ENCODE measurements at regions not wholly inside any gene's neighbourhood (a gene's known extent, or its start where the extent isn't known, plus 50 kb on each side); places are given as distances from the start of the nearest gene placed in this dataset.

DNA sequence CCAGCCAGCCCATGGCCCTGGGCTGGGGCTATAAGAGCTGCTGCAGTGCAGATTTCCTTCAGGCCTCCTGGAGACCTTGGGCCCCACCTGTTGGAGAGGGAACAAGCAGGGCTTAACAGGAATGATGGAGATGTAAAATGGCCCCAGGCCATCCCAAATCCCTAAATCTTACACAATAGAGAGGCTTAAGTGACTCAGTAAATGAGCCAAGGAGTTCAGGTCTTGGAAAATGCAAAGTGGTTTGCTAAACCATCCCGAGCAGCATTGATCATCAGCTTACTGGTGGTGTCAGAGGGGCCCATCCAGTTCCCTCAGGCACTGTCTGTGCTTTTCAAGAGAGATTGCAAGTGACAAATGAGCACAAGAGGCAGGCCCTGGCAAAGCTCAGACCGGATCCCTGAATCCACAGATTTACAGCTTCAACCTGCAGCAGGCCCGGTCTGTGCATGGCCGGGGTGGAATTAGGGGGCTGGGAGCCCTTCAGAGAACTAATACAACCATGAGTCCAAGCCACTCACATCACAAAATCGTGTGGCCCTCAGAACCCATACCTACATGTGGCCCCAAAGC is 325.4 kb downstream of the UACA start:
- Histone ChIP-seq H3K4me3 (ENCODE audit: low read depth in 1 of 2, low read length in 2 of 2) (no peak overlapping the region), H3K27me3 (ENCODE audit: control insufficient read depth in 1 of 2, insufficient read depth in 2 of 2, low read length in 2 of 2) (peaks cover 0 to 8% of the 10 kb centered on the region in 2 donors), H3K4me1 (ENCODE audit: control insufficient read depth in 2 of 2, insufficient read depth in 2 of 2, low read length in 1 of 2) (peaks cover 7 to 10% of the 10 kb centered on the region in 2 donors), H3K9me3 (ENCODE audit: control insufficient read depth in 2 of 2, insufficient read depth in 1 of 2, low read depth in 1 of 2, low read length in 1 of 2) (no peaks in the 10 kb centered on the region), H3K36me3 (ENCODE audit: control insufficient read depth in 2 of 2, insufficient read depth in 2 of 2, low read length in 1 of 2) (no peaks in the 10 kb centered on the region), H3K27ac (ENCODE audit: low read depth in 2 of 2, low read length in 1 of 2) (no peak overlapping the region)
- WGBS, 2 donors = 60 to 68% methylated on average over 5 of the region's 5 CpGs

DNA sequence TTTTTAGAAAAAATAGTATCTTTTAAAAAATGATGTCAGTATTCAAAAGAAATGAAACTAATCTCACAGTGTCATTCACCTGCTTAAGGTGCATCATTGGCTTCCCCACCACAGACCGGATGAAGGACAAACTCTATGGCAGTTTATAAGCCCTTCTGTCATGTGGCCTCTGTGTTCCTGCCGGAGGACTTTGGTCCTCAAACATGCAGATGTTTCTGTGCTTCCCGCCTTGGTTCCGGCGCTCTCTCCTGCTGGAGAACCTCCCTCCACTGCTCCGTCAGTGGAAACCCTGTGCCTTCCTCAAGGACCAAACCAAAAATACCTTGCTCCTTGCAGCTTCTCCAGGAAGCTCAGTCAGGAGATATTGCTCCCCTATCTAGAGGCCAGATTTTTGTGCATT is 326.3 kb downstream of the UACA start:
- no peaks in the 10 kb centered on the region for H3K9me3 ChIP-seq (ENCODE audit: control insufficient read depth in 2 of 2, insufficient read depth in 1 of 2, low read depth in 1 of 2, low read length in 1 of 2)
- H3K4me1 ChIP-seq (ENCODE audit: control insufficient read depth in 2 of 2, insufficient read depth in 2 of 2, low read length in 1 of 2) = peaks cover 7 to 10% of the 10 kb centered on the region in 2 donors
- no peaks in the 10 kb centered on the region for H3K36me3 ChIP-seq (ENCODE audit: control insufficient read depth in 2 of 2, insufficient read depth in 2 of 2, low read length in 1 of 2)
- H3K27ac ChIP-seq (ENCODE audit: low read depth in 2 of 2, low read length in 1 of 2) = no peak overlapping the region
- peaks cover 0 to 4% of the 10 kb centered on the region in 2 donors for H3K27me3 ChIP-seq (ENCODE audit: control insufficient read depth in 1 of 2, insufficient read depth in 2 of 2, low read length in 2 of 2)
- H3K4me3 ChIP-seq (ENCODE audit: low read depth in 1 of 2, low read length in 2 of 2) = no peak overlapping the region
- 83 to 98% methylated on average over 6 of the region's 6 CpGs for WGBS, 2 donors

DNA sequence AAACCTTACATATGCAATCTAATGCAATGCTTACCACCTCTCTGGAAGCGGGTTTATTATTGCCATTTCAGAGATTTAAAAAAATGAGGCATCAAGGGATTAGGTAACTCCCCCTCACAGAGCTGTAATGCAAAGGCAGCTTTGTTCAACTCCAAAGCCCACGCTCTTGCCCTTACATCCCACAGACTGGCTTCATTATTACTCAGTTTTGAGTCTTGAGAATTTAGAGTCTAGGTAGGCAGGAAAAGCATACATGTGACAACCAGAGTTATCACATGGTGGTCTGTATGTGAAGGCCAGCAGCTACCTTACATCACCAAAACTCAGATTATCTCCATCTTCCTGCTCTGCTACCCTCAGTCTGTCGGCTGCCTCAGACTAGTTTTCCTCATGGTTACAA is 326.9 kb downstream of the UACA start:
- Histone ChIP-seq H3K9me3 (ENCODE audit: control insufficient read depth in 2 of 2, insufficient read depth in 1 of 2, low read depth in 1 of 2, low read length in 1 of 2) (no peaks in the 10 kb centered on the region), H3K27me3 (ENCODE audit: control insufficient read depth in 1 of 2, insufficient read depth in 2 of 2, low read length in 2 of 2) (peaks cover 0 to 3% of the 10 kb centered on the region in 2 donors), H3K4me1 (ENCODE audit: control insufficient read depth in 2 of 2, insufficient read depth in 2 of 2, low read length in 1 of 2) (peaks cover 7 to 10% of the 10 kb centered on the region in 2 donors), H3K36me3 (ENCODE audit: control insufficient read depth in 2 of 2, insufficient read depth in 2 of 2, low read length in 1 of 2) (no peaks in the 10 kb centered on the region), H3K27ac (ENCODE audit: low read depth in 2 of 2, low read length in 1 of 2) (no peak overlapping the region), H3K4me3 (ENCODE audit: low read depth in 1 of 2, low read length in 2 of 2) (no peak overlapping the region)
- WGBS, 2 donors = 89 to 90% methylated on average over 3 of the region's 3 CpGs

DNA sequence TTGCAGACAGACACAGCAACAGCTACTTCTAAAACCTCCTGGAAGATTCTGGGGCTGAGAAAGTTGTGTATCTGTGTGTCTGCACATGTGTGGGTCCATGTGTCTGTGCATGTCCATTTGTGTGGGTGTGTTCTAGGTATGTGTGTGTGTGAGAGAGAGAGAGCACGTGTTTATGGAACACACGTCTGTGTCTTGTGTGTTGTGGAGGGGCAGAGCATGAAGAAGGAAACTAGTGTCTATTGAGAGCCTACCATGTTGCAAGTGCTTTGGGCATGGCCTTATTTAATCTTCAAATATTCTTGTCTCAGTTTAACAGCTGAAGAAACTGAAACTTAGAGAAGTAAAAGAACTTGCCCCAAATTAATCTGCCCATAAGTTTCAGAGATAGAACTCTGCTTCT is 327.5 kb downstream of the UACA start:
- Histone ChIP-seq H3K9me3 (ENCODE audit: control insufficient read depth in 2 of 2, insufficient read depth in 1 of 2, low read depth in 1 of 2, low read length in 1 of 2) (no peaks in the 10 kb centered on the region), H3K27me3 (ENCODE audit: control insufficient read depth in 1 of 2, insufficient read depth in 2 of 2, low read length in 2 of 2) (no peaks in the 10 kb centered on the region), H3K4me3 (ENCODE audit: low read depth in 1 of 2, low read length in 2 of 2) (no peak overlapping the region), H3K4me1 (ENCODE audit: control insufficient read depth in 2 of 2, insufficient read depth in 2 of 2, low read length in 1 of 2) (peaks cover 7 to 10% of the 10 kb centered on the region in 2 donors), H3K36me3 (ENCODE audit: control insufficient read depth in 2 of 2, insufficient read depth in 2 of 2, low read length in 1 of 2) (no peaks in the 10 kb centered on the region), H3K27ac (ENCODE audit: low read depth in 2 of 2, low read length in 1 of 2) (no peak overlapping the region)
- WGBS, 2 donors = 75 to 83% methylated on average over 2 of the region's 2 CpGs

DNA sequence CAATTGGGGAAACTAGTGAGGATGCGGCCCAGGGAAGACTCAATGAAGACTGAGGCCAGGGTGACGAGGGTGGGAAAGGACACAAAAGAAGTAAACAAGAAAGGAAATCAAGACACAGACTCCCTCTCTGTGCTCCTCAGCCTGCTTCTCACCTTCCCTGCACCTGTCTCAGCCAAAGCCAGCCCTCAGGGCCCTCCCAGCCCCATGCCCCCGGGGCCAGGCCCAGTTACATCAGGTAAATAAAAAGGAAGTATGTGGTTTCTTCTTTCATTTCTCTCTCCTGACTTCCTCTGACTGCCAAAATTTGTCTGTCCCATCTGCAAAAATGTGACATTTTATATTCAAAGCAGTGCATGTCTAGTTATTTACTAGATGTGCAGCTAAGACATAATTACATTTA is 328.0 kb downstream of the UACA start:
- WGBS, 2 donors = 69 to 84% methylated on average over 3 of the region's 3 CpGs

DNA sequence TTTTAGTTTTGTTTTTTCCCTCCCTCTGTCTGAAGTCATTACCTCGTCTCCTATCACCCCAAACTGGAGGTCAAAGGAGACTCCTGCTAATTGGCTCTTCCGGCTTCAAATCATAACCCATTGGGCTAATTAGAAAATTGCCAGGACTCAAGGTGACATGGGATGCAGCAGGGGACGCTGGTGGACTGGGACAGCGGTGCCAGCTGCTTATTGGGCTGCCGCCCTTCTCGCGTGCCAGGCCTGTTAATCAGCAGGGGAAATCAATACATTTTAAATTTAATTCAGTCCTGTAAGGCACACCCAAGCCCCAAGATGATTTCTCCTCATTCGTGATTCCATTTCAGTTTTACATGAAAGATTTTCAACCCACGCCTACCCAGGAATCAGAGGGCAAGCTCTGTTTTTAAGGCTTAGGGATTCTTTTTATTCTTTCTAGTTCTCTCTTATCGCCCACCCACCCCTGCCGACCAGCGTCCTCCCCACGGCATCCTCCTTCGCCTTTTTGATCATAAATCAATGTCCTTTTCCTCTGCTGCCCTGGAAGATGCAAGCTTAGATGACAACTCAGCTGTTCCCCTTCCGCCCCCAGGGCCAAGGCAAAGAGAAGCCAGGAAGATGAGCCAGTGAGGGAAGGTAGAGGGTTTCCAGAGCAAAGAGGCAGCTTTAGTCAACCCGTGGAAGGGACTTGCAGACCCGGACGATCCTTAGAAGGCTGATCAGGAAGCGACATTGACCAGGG is 329.6 kb downstream of the UACA start:
- WGBS, 2 donors = 68 to 82% methylated on average over 19 of the region's 19 CpGs

More for the DNA sequence above, 328.0 kb downstream of the UACA start:
- no peaks in the 10 kb centered on the region for H3K9me3 ChIP-seq (ENCODE audit: control insufficient read depth in 2 of 2, insufficient read depth in 1 of 2, low read depth in 1 of 2, low read length in 1 of 2)
- no peaks in the 10 kb centered on the region for H3K27me3 ChIP-seq (ENCODE audit: control insufficient read depth in 1 of 2, insufficient read depth in 2 of 2, low read length in 2 of 2)
- H3K27ac ChIP-seq (ENCODE audit: low read depth in 2 of 2, low read length in 1 of 2) = no peak overlapping the region
- H3K4me3 ChIP-seq (ENCODE audit: low read depth in 1 of 2, low read length in 2 of 2) = no peak overlapping the region
- no peaks in the 10 kb centered on the region for H3K36me3 ChIP-seq (ENCODE audit: control insufficient read depth in 2 of 2, insufficient read depth in 2 of 2, low read length in 1 of 2)
- H3K4me1 ChIP-seq (ENCODE audit: control insufficient read depth in 2 of 2, insufficient read depth in 2 of 2, low read length in 1 of 2) = peaks cover 7 to 10% of the 10 kb centered on the region in 2 donors

DNA sequence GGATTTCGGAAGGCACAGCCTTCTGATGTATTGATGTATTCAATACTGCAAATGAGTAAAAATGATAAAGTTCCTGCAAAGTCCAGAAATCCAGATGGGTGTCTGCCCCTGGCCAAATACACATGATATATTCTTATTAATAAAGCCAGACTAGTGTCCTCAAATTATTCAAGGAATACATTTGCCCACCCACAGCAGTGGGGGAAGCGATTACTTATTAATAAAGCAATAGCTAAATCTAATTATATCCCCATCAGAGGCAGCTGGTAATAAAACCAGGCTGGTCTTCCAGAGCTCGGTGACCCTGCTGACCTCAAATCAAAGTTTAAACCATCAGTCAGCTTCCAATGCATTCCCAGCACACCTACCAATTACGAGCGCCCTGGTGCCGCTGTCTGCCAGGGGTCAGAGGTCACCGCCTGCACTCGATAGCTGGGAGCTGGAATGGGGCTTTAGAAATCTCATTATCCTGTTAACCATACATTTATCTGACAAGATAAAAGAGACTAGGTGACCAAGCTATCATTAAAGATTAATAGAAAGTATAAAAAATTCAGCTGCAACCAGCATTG is 330.3 kb downstream of the UACA start:
- H3K36me3 ChIP-seq (ENCODE audit: control insufficient read depth in 2 of 2, insufficient read depth in 2 of 2, low read length in 1 of 2) = no peaks in the 10 kb centered on the region
- no peak overlapping the region for H3K4me3 ChIP-seq (ENCODE audit: low read depth in 1 of 2, low read length in 2 of 2)
- no peak overlapping the region for H3K27ac ChIP-seq (ENCODE audit: low read depth in 2 of 2, low read length in 1 of 2)
- WGBS, 2 donors = 68 to 74% methylated on average over 8 of the region's 8 CpGs
- peaks cover 0 to 3% of the 10 kb centered on the region in 2 donors for H3K9me3 ChIP-seq (ENCODE audit: control insufficient read depth in 2 of 2, insufficient read depth in 1 of 2, low read depth in 1 of 2, low read length in 1 of 2)
- H3K27me3 ChIP-seq (ENCODE audit: control insufficient read depth in 1 of 2, insufficient read depth in 2 of 2, low read length in 2 of 2) = no peaks in the 10 kb centered on the region
- H3K4me1 ChIP-seq (ENCODE audit: control insufficient read depth in 2 of 2, insufficient read depth in 2 of 2, low read length in 1 of 2) = peaks cover 0 to under 1% of the 10 kb centered on the region in 2 donors

More for the DNA sequence above, 329.6 kb downstream of the UACA start:
- Histone ChIP-seq H3K4me3 (ENCODE audit: low read depth in 1 of 2, low read length in 2 of 2) (no peak overlapping the region), H3K4me1 (ENCODE audit: control insufficient read depth in 2 of 2, insufficient read depth in 2 of 2, low read length in 1 of 2) (peaks cover 2 to 7% of the 10 kb centered on the region in 2 donors), H3K9me3 (ENCODE audit: control insufficient read depth in 2 of 2, insufficient read depth in 1 of 2, low read depth in 1 of 2, low read length in 1 of 2) (peaks cover 0 to 3% of the 10 kb centered on the region in 2 donors), H3K27ac (ENCODE audit: low read depth in 2 of 2, low read length in 1 of 2) (no peak overlapping the region), H3K27me3 (ENCODE audit: control insufficient read depth in 1 of 2, insufficient read depth in 2 of 2, low read length in 2 of 2) (no peaks in the 10 kb centered on the region), H3K36me3 (ENCODE audit: control insufficient read depth in 2 of 2, insufficient read depth in 2 of 2, low read length in 1 of 2) (no peaks in the 10 kb centered on the region)

DNA sequence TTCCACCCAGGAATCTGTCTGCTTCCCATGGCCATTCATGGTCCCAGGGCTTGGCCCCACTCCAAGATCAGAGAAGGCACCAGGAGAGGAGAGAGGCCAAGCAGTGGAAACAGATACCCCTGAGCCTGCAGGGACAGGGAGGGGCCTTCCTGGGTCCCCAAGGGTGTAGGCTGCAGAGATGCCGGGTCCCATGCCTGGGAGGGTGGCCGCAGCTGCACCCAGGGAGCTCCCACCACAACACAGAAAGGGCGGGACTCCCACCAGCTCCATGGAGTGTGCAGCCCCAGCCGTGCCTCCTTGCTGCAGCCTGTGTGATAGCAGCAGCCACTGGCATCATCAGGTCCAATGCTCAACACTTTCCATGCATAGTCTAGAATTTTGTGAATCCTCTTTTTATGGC is 331.5 kb downstream of the UACA start:
- 89 to 94% methylated on average over 4 of the region's 4 CpGs for WGBS, 2 donors
- H3K27me3 ChIP-seq (ENCODE audit: control insufficient read depth in 1 of 2, insufficient read depth in 2 of 2, low read length in 2 of 2) = no peaks in the 10 kb centered on the region
- no peaks in the 10 kb centered on the region for H3K36me3 ChIP-seq (ENCODE audit: control insufficient read depth in 2 of 2, insufficient read depth in 2 of 2, low read length in 1 of 2)
- H3K4me3 ChIP-seq (ENCODE audit: low read depth in 1 of 2, low read length in 2 of 2) = no peak overlapping the region
- peaks cover 0 to 5% of the 10 kb centered on the region in 2 donors for H3K9me3 ChIP-seq (ENCODE audit: control insufficient read depth in 2 of 2, insufficient read depth in 1 of 2, low read depth in 1 of 2, low read length in 1 of 2)
- no peaks in the 10 kb centered on the region for H3K4me1 ChIP-seq (ENCODE audit: control insufficient read depth in 2 of 2, insufficient read depth in 2 of 2, low read length in 1 of 2)
- no peak overlapping the region for H3K27ac ChIP-seq (ENCODE audit: low read depth in 2 of 2, low read length in 1 of 2)

DNA sequence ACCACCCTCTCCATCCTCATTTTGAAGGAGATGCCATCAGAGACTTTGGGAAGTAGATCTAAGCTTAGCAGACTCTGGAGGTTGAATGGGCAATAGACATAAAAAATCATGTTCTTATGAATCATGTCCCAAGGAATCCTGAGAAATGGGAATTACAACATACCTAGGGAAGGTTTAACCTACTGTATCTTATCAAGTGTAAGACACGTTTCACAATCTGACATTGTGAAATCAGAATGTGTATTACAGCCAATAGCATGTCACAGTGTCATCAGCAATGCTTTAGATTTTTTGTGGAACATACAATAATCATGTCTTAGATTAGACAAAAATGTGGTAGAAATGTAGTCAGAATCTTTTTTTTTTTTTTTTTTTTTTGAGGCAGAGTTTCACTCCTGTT is 332.4 kb upstream of the TLE3 start:
- Histone ChIP-seq H3K4me3 (ENCODE audit: low read depth in 1 of 2, low read length in 2 of 2) (no peak overlapping the region), H3K36me3 (ENCODE audit: control insufficient read depth in 2 of 2, insufficient read depth in 2 of 2, low read length in 1 of 2) (no peaks in the 10 kb centered on the region), H3K27me3 (ENCODE audit: control insufficient read depth in 1 of 2, insufficient read depth in 2 of 2, low read length in 2 of 2) (no peaks in the 10 kb centered on the region), H3K27ac (ENCODE audit: low read depth in 2 of 2, low read length in 1 of 2) (no peak overlapping the region), H3K9me3 (ENCODE audit: control insufficient read depth in 2 of 2, insufficient read depth in 1 of 2, low read depth in 1 of 2, low read length in 1 of 2) (peaks cover 0 to 5% of the 10 kb centered on the region in 2 donors), H3K4me1 (ENCODE audit: control insufficient read depth in 2 of 2, insufficient read depth in 2 of 2, low read length in 1 of 2) (no peaks in the 10 kb centered on the region)
- 48 to 68% methylated on average over 1 of the region's 1 CpG for WGBS, 2 donors

Measured in esophagus (tissue), 2 donors.